Stomach (tissue), 4 donors: ENCODE measurements at regions not wholly inside any gene's neighbourhood (a gene's known extent, or its start where the extent isn't known, plus 50 kb on each side); places are given as distances from the start of the nearest gene placed in this dataset.

Source experiments
- POLR2AphosphoS5 ChIP-seq, 3 donors: sonication (generic); formaldehyde crosslinking; IDR thresholded peaks; one replicate each; pipeline ENCODE4 v1.6.1; 2016; ENCODE audit warnings: antibody characterized with exemption in 3 of 3
- TF ChIP-seq, protein P1 (sequence below), 7 experiments: fragments of 450-650 bp in 4 of 7; fragments of 200-600 bp in 3 of 7; sonication (generic) in 3 of 7; IDR thresholded peaks; one replicate each; pipeline ENCODE4 v1.5.1; 2016 to 2019; ENCODE audit warnings: antibody characterized with exemption in 7 of 7, control low read depth in 2 of 7, mild to moderate bottlenecking in 1 of 7

DNA sequence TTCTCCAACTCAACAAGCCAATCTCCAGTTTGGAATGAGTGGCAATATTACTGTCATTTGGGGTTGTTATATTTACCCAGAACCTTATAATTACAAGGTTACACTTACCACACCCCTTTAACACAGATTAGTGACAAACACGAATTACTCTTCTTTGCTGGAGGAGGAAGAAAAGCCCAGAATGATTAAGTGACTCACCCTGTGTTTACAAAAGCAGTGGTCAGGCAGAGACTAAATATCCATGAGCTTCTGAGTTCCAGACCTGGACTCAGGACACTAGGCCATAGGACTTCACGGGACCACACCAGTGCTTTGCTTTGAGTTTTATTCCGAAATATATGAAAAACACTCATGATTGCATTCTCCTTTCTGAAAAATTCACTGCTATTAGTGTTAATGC is 370.8 kb downstream of the TLE1 start:
- TF ChIP-seq, protein P1, sequence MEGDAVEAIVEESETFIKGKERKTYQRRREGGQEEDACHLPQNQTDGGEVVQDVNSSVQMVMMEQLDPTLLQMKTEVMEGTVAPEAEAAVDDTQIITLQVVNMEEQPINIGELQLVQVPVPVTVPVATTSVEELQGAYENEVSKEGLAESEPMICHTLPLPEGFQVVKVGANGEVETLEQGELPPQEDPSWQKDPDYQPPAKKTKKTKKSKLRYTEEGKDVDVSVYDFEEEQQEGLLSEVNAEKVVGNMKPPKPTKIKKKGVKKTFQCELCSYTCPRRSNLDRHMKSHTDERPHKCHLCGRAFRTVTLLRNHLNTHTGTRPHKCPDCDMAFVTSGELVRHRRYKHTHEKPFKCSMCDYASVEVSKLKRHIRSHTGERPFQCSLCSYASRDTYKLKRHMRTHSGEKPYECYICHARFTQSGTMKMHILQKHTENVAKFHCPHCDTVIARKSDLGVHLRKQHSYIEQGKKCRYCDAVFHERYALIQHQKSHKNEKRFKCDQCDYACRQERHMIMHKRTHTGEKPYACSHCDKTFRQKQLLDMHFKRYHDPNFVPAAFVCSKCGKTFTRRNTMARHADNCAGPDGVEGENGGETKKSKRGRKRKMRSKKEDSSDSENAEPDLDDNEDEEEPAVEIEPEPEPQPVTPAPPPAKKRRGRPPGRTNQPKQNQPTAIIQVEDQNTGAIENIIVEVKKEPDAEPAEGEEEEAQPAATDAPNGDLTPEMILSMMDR (IDR thresholded peaks at IDR 0.05): no peak
- no peak for TF ChIP-seq POLR2AphosphoS5 (IDR thresholded peaks at IDR 0.05)
